Mesenteric fat pad (tissue), 1 donor: ENCODE measurements at regions not wholly inside any gene's neighbourhood (a gene's known extent, or its start where the extent isn't known, plus 50 kb on each side); places are given as distances from the start of the nearest gene placed in this dataset.

ENCODE experiments used
- DNase-seq: peaks from one replicate; pipeline ENCODE4 v3.0.0-alpha.2; 2020; ENCODE audit warnings: low spot score
- donor health status: DM: yes; HTN: yes; CAD: no.

GRCh38 chr10:44618910-44619309 lies 234.0 kb upstream of the CXCL12 start:
- DNase-seq, result no peak

GRCh38 chr10:44619521-44619920 lies 234.6 kb upstream of the CXCL12 start:
- DNase-seq, result no peak

DNA sequence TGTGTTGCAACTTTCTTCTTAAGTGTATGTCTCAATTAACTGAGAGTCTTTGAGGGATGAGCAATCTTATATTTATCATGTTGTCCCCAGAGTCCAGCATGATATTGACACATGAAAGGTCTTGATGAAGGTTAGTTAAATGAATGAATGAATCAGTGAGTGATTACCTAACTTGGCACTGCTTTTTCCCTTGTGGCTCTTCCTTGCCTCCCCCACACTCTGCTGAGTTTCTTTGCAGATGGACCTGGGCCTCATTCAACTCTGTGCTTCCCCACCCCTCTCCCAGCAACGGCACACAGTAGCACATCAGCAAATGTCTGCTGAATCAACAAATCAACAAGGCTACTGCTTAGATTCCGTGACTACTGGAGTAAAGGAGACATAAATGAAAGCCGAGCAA lies 235.1 kb upstream of the CXCL12 start:
- DNase-seq, result no peak

- no peak for DNase-seq
Measured at GRCh38 chr10:44627591-44628354, 242.9 kb upstream of the CXCL12 start.

DNA sequence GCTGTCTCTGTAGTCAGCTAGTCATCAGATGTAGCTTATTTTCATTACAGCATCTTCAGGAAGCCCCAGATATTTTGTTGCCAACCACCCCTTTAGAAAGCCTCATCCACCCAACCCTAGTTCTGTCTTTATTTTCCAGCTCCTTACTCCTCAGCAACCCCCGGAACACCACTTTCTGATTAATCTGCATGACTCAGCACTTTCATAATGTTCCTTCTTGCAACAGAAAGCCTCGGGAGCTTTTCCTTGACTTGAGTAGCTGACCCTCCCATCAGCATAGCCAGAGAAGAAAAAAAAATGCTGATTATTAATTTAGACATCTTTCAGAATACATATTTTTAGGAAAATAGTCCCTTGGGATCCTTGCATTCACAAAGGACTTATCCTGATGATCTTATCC lies 244.0 kb upstream of the CXCL12 start:
- DNase-seq, result no peak

DNA sequence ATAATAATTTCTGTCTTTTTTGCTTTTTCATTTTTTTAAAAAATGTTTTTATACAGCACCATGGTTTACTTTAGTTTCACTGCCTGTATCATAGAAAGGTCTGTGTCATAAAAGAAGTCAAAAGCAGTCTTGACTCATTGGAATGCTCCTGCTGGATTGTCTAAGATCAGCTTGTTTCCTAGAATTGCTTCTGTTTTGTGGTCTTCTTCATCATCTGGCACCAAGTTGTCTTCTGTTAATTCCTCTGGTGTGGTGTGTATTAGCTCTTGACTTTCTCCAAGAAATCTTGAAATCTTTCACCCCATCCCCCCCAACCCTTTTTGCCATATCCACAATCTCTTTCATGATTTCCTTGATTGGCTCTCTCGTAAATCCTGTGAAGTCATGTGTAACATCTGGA lies 250.3 kb upstream of the CXCL12 start:
- no peak for DNase-seq

DNA sequence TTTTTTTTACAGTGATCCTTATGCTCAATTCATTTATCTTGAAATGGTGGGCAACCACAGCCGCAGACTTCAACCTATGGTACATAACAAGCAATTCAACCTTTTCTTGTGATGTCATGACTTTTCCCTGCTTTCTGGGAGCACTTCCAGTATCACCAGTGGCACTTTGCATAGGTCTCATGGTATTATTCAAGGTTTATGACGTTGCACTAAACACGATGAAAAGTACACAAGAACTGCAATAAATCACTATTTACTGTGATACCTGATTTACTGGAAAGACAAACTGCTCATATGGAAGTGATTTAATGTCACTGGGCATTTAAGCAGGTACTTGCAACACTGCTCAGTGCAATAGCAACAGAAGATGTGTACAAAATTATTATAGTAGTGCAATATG lies 251.7 kb upstream of the CXCL12 start:
- no peak for DNase-seq

DNA sequence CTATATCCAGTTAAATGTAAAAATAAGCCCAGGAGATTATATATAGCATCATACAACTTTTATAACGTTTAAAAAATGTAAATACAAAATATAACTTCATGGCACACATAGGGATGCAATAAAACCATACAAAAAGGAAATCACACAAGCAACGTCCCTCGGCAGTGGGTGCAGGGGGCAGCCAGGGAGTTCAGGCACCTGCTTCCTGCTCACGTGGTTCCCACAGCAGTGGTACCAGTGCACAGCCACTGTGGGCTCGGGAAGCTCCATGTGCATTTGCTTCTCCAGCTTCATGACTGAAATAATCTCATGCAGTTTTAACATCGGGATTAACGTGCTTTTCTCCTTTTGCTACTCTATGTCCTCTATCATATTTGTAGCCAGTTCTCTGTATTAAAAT lies 255.5 kb upstream of the CXCL12 start:
- no peak for DNase-seq

DNA sequence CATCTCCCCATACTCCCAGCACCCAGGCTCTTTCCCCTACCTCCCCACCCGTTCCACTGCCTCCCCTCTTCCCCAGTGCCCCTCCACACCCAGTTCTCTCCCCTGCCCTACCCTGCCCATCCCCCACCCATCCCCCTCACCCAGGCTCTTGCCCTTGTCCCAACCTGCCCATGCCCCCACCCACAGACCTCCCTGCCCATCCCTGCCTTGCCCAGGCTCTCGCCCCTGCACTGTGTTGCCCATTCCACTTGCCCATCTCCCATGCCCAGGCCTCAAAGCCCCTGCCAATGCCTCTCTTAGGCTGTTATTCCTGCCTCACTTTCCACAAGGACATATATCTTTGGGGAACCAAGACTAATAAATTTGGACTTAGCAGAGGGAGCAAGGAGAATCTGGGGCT lies 262.6 kb upstream of the CXCL12 start:
- no peak for DNase-seq

GRCh38 chr10:44647877-44648542 lies 263.1 kb upstream of the CXCL12 start:
- DNase-seq, result no peak

DNA sequence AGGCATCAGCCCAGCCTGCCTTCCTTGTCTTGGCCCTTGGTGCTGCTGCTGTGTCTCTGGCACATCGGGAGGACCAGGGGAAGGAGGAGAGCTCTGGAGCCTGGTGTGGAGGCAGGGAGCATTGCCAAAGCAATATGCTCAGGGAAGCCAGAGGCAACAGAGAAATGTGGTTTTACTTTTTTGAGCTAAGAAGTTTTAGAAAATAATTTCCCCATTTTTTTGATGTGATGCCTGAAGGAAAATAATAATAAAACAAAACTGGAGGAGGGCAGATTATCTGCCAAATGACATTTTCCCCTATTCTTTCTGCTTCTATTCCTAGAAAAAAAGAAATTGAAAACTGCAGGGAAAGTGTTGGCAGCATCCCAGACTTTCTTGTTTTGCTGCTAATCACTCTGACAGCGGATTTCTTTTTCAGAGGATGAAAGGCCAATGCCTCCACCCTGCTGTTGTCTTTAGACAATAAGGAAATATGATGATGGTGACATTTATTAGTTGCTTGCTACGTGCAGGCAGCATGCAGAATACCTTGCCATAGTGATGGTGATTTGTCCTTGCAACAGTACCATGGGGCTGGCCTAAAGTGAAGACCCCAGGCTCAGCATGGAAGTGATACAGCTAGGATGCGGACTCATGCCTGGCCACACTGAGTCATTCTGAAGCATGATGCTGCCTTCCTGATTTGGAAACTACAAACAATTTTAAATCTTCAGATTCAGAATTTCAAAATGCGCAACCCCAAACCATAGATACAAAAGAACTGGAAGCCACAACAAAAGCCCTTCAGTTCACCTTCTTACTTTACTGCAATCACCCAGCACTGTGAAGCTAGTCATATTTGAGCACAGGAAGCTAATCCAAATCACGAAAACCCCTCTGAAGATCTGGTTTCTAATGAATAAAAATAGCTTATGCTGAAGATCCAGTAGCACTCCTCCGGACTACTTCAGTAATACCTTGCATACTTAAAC lies 260.2 kb upstream of the TMEM72 start:
- DNase-seq, result no peak

GRCh38 chr10:44651834-44652233 lies 259.3 kb upstream of the TMEM72 start:
- DNase-seq, result no peak

DNA sequence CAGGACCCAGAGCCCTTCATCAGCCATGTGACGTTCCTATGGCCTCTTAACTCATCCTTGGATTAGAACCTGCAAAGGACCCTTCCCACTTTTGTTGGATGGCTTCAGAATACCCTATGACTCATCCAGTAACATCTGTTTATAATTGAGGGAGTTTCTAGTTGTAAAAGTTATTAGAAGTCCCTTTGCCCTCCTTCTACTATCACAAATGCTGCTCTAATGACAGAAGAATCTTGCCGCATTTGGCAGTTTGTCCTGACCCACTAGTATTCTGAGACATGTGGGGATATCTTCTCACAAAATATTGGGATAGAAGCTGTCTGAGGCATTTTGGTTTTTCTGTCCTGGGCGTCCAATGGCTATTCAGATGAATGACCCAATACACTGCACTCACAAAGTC lies 251.8 kb upstream of the TMEM72 start:
- no peak for DNase-seq

GRCh38 chr10:44660271-44660670 lies 250.9 kb upstream of the TMEM72 start:
- DNase-seq, result no peak

DNA sequence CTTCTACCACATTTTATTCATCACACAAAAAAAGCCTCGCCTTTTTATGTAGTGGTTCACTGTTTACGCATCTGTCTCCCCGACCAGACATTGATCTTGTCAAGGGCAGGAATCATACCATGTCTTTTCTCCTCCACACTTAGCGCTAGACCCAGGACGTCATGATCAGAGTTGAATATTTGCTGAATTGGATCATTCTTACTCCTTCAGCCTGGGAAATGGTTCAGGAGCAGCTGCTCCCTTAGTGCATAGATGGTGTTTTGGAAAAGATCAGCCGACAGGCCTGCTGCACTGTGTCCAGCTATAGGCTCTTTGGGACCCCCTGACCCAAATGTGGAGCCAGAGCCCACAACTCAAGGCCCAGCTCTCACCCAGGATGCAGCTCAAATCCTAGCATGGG lies 249.1 kb upstream of the TMEM72 start:
- no peak for DNase-seq

DNA sequence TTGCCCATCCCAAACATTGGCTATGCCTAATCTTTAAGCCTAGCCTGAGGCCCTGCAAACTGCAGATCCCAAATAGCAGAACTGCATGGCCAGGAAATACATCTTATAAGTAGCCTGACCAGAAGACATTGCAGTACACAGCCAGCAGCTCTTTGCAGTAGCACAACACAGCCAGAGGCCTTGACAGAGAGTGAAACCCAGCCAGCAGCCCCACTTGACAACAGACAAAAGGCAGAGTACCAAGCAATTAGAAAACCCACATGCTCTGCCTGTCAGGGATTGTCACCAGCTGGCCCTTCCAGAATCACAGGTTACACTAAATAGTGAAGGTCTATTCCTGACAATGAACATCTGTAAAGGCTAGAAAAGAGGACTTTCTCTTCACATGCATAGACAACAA lies 242.8 kb upstream of the TMEM72 start:
- DNase-seq, result no peak

- no peak for DNase-seq
Measured at GRCh38 chr10:44671319-44671718, 239.8 kb upstream of the TMEM72 start.

GRCh38 chr10:44673245-44673983 lies 237.7 kb upstream of the TMEM72 start:
- no peak for DNase-seq

DNA sequence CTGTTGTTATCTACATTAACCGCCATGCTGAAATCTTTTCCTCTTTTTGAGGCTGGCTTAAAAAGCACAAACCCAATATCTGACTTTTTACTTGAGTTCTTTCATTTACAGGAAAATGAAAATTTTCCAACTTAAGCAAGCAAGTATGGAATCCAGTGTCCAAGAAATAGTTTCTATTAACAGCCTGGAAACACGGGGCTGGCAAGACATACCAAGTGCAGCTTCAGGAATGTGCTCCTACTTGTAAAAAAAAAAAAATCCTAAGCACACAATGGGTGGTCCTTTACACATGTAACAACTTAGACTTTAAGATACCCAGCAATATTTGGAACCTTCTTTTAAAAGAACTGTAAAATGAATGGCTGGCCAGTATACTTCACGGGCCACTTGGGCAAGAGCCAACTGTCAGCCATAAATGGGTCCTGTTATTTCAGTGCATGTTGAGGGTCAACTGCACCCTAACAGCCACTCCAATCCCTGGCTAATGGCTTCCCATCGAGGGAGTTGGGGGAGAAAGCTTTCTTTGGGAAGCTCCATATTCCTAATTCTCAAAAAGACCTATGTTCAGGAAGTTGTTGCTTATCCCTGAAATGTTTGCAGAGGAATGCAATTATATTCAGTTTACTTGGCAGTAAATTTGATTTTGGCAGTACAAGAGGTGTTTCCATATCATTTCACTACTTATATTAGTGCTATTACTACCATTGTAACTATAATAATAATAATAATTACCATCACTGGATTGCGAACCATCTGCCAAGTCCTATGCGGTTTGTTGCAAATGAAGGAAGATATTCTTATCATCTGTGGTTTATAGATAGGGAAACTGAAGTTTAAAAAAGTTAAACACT lies 236.4 kb upstream of the TMEM72 start:
- no peak for DNase-seq

- no peak for DNase-seq
Measured at GRCh38 chr10:44675387-44675874, 235.7 kb upstream of the TMEM72 start.
